NCI-H2196 (cell line): ENCODE measurements at regions not wholly inside any gene's neighbourhood (a gene's known extent, or its start where the extent isn't known, plus 50 kb on each side); places are given as distances from the start of the nearest gene placed in this dataset.
"Not testable (repeated sequence)": the region's sequence is repeated elsewhere in the genome, so short reads cannot be mapped to it uniquely, and the experiment has no call there.

Experiments used
- DNase-seq: peaks from one replicate; lab custom pipeline; 2025; ENCODE audit not compliant: unreplicated experiment; lab: John Stamatoyannopoulos, UW

DNA sequence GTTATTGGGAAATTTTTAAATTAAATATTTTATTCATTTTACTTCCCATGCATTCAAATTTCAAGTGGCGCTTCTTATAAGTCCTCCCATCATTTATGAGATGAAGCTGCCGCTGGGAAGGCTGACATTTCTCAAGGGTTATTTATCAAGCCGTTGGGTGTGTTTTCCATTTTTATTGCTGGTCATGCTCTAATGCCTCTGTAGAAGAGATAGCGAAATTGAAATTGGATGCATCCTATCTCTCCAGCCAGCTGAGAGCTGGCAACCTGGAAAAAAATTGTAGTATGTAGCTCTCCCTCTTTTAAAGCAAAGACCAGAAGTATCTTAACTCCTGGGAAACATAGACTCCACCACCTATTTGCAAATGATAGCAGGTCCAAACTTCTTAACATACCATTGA, 135.9 kb downstream of the C6orf118 start:
- no peak for DNase-seq

DNA sequence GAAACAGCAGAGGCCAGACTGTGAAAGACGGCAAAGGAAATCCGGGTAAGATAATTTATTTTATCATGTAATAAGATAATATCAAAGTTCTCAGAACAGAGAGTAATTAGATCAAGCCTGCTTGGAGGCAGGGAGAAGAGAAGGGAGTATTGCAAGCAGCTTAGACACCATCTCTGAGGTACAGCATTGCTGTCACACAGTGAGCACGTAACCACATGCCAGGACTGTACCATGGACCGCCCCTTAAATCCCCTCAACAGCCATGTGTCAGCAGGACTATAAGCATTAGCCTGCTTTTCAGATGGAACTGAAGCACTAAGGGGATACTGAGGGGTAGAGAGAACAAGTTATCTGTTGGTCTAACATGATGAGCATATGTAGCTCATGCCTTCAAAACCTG, 141.5 kb downstream of the C6orf118 start:
- no peak for DNase-seq

DNA sequence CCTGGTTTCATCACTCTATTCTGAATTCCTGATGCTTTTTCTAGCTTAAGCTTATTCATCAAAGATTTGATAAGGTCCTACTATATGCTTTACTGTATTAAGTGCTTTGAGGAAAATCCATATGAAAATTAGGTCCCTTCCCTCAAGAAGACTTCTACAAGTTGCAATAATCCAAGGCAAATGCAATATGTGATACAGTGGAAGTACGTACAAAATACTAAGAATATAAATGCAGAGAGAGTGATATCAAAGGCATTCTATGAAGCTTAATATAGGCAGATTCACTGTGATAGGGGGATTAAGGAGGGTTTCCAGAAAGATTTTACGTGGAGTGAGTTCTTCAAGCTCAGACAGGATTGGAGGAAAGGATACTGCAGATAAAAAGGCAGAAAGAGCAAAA, 142.1 kb downstream of the C6orf118 start:
- no peak for DNase-seq

DNA sequence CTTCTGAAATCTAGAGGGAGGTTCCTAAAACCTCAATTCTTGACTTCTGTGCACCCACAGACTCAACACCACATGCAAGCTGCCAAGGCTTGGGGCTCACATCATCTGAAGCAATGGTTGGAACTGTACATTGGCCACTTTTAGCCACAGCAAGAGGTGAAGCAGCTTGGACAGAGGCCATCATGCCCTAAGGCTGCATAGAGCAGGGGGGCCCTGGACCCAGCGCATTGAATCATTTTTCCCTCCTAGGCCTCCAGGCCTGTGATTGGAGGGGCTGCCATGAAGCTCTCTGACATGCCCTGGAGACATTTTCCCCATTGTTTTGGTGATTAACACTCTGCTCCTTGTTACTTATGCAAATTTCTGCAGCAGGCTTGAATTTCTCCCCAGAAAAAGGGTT, 145.9 kb downstream of the C6orf118 start:
- DNase-seq = no peak

DNA sequence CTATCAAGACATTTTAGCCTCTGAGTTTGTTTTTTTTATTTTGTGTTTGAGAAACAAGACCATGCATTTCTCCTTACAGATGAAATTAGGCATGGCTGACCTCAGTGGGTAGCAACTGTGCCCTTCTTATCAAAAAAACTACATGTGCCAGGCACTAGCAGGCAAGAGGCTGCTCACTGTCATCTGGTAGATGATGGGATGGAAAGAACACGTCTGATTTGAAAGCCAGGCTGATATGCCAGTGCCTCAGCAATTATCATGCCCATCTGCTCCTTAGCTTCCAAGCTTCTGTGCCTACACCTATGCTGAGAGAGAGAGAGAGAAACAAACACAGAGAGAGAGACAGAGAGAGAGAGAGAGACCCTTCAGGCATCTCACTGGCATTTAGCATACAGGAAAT, 149.9 kb downstream of the C6orf118 start:
- DNase-seq = no peak

DNA sequence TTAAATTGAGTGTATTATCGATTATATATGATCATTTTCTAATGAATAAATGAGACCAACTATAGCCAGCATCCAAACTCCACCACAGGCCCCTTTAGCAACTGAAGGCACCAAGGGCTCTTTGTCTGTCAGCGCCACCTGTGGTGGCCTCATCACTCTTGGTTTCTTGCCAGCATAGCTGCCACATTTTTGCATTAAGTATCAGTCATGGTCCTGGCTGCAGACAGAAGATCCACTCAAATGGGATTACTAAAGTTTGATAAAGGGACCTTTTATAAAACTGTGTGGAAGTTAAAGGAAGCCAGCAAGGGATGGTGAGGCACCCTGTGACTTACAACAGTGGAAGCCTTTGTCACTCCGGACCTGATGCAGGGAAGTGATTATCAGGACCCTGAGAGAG, 162.9 kb downstream of the C6orf118 start:
- DNase-seq = no peak

DNA sequence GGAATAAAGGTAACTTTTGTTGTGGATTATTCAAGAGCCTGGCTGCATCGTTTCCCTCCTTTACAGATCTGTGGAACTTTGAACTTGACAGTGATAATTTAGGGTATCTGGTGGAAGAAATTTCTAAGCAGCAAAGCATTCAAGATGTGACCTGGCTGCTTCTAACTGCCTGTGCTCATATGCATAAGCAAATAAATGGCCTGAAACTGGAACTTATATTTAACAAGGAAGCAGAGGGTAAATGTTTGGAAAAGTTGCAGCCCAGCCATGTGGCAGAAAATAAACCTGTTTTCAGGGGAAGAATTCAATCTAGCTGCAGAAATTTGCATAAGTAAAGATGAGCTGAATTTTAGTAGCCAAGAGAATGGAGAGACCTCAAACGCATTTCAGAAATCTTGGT, 173.5 kb downstream of the C6orf118 start:
- no peak for DNase-seq

DNA sequence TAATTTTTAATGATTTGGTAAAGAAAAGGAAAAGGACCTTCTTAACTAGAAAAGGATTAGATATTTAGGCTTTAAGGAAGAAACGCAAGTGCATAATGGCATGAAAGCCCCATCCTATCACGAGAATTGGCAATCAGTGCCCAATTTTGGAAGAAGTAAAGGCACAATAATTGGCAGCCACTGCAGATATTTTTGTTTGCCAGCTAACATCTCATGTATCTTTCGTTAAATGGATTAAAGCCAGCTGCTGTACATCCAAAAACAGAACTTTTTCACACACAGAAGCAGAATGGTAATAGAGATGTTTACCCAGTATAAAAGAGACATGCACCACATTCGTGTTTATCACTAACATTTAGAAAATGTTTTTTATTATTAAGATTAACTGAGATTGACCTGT, 180.3 kb downstream of the C6orf118 start:
- no peak for DNase-seq

DNA sequence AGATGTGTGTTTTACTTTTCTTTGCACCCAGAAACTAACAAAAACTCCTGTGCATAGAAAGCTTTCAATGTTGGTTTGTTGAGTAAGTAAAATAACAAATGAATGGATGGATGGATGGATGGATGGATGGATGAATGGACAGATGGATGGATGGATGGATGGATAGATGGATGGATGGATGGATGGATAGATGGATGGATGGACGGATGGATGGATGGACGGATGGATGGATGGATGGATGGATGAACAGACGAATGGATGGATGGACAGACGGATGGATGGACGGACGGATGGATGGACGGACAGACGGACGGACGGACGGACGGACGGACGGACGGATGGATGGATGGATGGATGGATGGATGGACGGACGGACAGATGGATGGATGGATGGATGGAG, 181.7 kb downstream of the C6orf118 start:
- not testable (repeated sequence) for DNase-seq

DNA sequence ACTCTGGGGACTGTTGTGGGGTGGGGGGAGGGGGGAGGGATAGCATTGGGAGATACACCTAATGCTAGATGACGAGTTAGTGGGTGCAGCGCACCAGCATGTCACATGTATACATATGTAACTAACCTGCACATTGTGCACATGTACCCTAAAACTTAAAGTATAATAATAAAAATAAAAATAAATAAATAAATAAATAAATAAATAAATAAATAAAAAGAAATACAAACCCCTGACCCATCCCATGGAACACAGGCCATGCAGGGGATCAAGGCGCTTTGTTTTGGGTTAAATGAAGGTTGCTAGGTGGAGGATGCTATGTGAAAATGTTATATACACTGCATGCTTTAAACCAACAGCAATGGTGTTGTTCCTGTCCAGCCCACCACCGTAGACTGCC, 184.7 kb downstream of the C6orf118 start:
- not testable (repeated sequence) for DNase-seq

DNA sequence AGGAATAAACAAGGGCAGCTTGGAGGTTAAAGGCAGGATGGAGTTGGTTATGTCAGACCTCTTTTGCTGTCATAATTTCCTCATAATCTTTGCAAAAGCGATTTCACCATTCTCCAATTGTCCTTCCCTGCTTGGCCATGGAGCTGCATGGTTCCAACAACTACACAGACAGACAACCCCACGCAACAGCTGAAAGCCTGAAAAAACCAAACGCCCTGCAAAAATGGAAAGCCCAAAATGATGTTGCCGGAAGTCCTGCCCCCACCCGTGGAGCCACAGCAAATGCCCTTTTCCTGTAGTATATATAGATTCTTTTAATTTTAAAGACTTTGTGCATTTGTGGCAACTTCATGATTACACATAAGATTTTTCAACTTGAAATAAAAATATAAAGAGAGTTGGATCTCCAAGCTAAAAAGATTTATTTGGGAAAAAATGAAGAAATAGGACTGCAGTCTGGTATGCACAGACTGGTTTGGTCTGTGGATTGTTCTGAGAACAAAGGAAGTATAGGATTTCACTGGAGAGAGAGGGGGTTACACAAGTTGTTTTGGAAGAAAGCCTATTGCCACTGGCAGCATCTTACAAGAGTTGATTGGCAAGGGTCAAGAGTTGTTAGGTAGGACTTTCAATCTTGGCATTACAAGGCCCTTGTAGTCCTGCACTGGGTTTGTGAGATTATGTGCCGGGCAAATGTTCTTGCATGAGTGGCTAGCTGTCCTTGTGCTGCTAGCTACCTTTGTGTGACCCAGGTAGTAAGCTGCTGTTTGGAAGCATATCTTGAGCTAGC, 190.0 kb downstream of the C6orf118 start:
- no peak for DNase-seq

DNA sequence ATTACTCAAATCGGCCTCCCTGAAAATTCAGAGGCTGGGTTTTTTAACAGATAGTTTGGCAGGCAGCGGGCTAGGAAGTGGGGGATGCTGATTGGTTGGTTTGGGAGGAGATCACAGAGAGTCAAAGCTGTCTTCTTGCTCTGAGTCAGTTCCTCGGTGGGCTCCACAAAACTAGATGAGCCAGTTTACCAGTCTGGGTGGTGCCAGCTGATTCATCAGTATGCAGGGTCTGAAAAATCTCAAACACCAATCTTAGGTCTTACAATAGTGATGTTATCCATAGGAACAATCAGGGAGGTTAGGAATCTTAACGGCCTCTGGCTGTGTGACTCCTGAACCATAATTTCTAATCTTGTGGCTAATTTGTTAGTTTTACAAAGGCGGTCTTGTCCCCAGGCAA, 190.7 kb downstream of the C6orf118 start:
- DNase-seq = no peak

DNA sequence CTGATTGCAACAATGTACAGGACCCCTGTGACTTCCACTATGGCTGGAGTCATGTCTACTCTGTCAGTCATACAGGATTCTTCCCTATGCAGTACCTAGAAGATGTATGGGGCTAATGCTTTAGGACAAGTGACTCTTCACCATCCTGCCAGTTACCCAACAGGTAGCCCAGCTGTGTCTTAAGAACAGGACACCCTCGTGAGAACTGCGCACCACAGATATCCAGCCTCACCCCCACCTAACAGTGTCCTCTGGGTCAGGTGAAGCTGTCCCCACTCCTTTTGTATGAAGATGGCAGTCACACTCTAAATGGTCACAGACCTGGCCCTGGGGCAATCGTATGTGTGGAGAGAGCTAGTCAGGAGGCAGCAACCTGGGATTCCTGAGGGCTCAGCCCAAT, 191.6 kb downstream of the C6orf118 start:
- DNase-seq = no peak

DNA sequence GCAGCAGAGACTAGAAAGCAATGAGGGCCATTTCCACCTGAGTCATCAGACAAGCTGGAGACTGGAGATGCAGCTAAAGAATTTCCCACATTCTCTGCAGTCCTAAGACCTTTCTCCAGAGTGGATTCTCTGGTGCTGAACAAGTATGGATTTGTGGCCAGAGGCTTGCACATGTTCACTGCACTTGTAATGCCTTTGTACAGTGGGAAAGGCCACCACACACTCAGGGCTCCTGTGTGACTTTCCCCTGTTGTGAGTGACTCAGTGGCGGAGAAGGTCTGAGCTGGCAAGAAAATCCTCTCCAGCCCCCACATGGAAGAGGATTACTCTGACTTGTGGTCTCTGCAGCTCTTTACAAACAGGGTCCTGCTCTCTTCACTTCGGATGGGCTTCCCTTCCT, 192.3 kb downstream of the C6orf118 start:
- DNase-seq = no peak

DNA sequence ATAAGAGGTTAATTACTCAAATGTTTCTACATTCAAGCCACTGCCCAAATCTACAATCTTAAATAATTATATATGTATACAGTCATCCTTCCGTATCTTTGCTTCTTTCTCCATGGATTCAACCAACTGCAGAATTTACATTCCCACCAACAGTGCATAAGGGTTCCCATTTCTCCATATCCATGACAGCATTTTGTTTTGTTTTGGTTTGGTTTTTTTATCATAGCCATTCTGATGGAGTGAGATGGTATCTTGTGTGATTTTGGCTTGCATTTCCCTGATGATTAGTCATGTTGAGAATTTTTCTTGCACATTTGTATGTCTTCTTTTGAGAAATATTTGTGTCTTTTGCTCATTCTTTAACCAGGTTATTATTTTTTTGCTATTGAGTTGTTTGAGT, 198.5 kb downstream of the C6orf118 start:
- no peak for DNase-seq

DNA sequence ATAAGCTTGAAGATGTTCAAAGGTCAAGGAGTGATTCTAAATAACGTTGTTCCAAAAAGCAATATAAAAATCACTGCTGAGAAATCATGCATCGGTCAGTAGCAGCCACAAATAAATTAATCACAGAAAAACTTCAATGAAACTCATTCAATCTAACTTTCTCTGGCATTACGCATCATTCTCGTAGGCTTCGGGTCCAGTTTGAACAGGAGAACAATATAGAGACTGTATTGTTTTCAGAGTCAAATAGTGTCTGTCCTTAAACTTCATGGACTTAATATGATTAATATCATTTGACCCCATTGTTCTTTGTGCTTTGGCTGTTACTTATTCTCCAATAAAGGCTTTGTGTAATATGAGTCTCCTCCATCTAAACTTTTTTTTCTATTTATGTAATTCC, 200.4 kb downstream of the C6orf118 start:
- DNase-seq = no peak

DNA sequence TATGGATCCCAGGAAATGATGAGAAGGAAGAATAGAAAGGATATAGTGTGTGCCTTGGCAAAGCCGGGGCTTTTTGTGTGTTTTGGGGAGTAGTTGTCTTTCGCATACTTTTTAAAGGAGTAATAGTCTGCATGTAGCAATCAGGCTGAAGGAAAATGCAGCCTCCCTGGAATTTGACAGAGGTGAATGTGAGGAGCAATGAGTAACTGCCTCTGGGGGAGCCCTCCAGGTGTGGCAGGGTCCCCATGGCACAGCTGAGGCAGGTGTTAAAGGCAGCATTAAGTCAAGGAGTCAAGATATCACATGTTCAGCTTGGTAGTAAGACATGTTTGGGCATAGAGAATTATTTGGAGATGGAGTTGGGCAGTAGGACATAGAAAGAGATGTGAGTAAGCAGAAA, 203.1 kb downstream of the C6orf118 start:
- DNase-seq = no peak

DNA sequence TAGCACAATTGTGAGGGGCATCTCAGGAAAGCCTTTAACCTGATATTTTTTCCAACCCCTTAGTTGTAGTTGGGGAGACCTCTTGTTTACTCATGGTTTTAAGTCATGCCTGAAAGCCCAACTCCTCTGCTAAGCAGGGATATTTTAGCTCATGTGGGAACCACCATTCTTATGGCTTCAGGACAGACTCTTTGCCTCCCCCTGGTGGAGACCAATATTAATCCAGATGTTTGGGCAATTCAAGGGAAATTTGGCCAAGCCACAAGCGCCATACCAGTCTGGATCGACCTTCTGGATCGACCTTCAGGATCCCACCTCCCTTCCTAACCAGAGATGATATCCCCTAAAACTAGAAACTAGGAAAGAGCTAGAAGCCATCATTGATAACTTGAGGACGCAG, 211.2 kb downstream of the C6orf118 start:
- no peak for DNase-seq

DNA sequence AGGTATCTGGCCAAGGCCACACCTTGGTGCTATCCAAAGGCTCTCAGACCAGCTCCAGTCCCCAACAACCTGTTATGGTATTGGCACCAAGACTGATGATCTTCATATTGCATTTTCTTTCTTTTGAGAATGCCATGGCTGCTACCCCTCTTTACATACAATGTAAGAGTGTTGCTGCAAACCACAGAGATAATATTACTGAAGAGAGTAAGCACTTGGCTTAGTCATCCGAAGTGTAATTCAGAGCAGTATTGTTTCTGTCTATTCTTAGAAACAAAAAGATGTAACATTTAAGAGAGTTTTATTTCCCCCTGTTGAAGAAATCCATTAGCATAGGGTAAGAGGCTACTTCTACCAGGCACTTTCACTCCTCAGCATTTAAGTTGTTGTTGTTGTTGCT, 212.5 kb downstream of the C6orf118 start:
- no peak for DNase-seq

DNA sequence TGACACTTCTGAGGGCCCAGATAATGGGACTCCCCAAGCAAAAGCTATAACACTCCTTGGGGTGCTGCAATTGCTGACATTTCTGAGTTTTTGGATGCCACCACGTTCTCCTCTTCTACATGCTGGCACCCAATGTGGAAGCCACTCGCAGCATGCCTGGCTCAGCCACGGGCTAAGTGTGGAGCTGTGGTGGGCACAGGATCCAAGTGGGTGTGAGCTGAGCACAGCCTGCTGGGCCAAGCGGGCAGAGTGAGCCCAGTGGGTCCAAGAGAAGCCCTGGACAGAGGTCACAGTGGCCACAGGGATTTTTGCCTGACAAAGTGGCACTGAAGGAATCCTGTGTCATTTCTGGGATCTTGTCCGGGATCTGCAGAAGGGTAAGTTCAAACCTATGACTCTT, 213.2 kb downstream of the C6orf118 start:
- no peak for DNase-seq

DNA sequence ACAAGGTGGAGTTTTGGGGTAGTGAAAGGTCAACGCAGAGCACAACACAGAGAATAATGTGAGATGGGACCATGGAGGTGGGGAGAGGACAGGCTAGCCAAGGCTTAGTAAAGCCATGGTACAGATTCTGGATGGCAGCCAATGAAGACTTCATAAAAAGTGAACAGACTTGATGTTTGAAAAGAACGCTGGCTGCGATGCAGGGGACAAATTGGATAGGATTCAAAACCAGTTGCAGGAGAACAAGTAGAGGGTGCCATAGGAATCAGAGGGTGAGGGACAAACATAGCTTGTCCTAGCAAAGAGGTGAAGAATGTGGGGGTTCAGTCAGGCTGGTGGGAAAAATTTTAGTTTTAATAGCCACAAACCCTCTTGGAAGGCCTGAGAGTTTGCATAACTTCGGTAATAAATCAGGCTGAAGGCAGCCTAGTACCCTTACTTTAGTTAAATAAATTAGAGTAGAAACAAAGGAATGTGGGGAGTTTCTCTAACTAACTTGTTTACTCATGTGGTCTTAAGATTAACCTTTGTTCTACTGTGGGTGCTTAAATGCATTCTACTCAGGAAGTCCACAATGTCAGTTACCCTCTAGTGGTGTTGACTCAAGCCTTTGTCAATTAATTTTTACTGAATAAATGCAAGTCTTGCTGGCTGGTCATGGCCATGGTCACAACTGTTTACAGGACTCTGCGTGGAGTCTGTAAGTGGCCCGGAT, 216.4 kb downstream of the C6orf118 start:
- DNase-seq = no peak

DNA sequence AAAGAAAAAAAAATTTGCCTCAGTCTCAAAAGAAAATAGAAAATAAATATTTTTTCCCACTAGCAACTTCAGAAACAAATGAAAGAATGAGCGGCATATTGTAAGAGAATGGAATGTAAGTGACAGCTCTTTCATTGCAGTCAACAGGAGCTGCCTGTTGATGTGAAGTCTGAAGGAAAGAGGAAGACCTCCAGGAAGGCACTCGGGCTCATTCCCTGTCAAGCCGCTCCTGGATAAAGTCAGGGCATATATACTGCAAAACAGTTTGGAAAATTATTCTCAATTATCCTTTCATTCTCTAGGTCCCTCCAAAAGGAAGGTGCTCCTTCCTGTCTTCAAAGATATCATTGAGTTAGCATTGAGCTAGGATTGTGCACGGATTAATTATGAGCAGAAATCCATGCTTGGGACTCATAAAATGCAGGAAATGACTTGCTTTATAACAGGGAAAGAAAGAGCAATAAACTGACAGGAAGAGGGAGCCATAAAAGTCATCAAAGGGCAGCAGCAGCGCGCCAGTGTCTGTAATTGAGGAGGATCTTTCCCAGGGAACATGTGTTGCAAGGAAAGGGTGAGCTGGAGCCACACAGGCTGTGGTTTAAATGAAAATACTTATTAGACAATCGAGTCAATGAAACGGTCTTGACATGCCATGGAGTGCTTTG, 218.2 kb downstream of the C6orf118 start:
- DNase-seq = no peak
